ENCODE measurements at regions not wholly inside any gene's neighbourhood (a gene's known extent, or its start where the extent isn't known, plus 50 kb on each side); places are given as distances from the start of the nearest gene placed in this dataset.

- no TSS peak for BruUV-seq (replicated peaks)
- POLR2A ChIA-PET (ENCODE audit: low non-redundant PET) = no interaction called here
- intact Hi-C loops (cut with micrococcal nuclease; ENCODE audit: unreplicated experiment) = no loop called here
These were observed 61.8 kb upstream of the ADA2 start for GRCh38 chr22:17281026-17281425.

GRCh38 chr22:17272511-17272991, 53.3 kb upstream of the ADA2 start:
- intact Hi-C loops (cut with micrococcal nuclease; ENCODE audit: unreplicated experiment) = no loop called here
- peaks cover 36% of the 10 kb centered on the region for H3K4me1 ChIP-seq (ENCODE audit: insufficient read depth, low read length, poor library complexity, severe bottlenecking)
- ChIA-PET POLR2A (ENCODE audit: low non-redundant PET) (no interaction called here), CTCF (no interaction called here)
- BruUV-seq (replicated peaks) = no TSS peak
- no peaks in the 10 kb centered on the region for H3K36me3 ChIP-seq (ENCODE audit: insufficient read depth, low read length, poor library complexity, severe bottlenecking)
- H3K4me3 ChIP-seq (ENCODE audit: low read depth, low read length, poor library complexity, severe bottlenecking) = no peak overlapping the region
- DNase-seq (ENCODE audit: low spot score) = no peak
- no peaks in the 10 kb centered on the region for H3K27me3 ChIP-seq (replicated peaks; ENCODE audit: insufficient read depth, low read depth, low read length, poor library complexity)
- no peak for TF ChIP-seq EZH2 (IDR thresholded peaks at IDR 0.05; ENCODE audit: borderline replicate concordance, low read depth, low read length, poor library complexity, severe bottlenecking)
- no peak for TF ChIP-seq CTCF (conservative IDR thresholded peaks at IDR 0.05; ENCODE audit: low read depth, low read length)
- no peaks in the 10 kb centered on the region for H3K9me3 ChIP-seq (ENCODE audit: low read depth, low read length, poor library complexity, severe bottlenecking)
- H3K27ac ChIP-seq (ENCODE audit: low read depth, low read length, poor library complexity, severe bottlenecking) = peak overlapping the region; percentile 48

More at GRCh38 chr22:17281026-17281425, 61.8 kb upstream of the ADA2 start:
- no peaks in the 10 kb centered on the region for H3K4me1 ChIP-seq (ENCODE audit: insufficient read depth, low read length, poor library complexity, severe bottlenecking)
- no peaks in the 10 kb centered on the region for H3K36me3 ChIP-seq (ENCODE audit: insufficient read depth, low read length, poor library complexity, severe bottlenecking)
- no peaks in the 10 kb centered on the region for H3K27me3 ChIP-seq (replicated peaks; ENCODE audit: insufficient read depth, low read depth, low read length, poor library complexity)
- H3K9me3 ChIP-seq (ENCODE audit: low read depth, low read length, poor library complexity, severe bottlenecking) = no peaks in the 10 kb centered on the region
- no peak for TF ChIP-seq CTCF (conservative IDR thresholded peaks at IDR 0.05; ENCODE audit: low read depth, low read length)
- H3K4me3 ChIP-seq (ENCODE audit: low read depth, low read length, poor library complexity, severe bottlenecking) = no peak overlapping the region
- H3K27ac ChIP-seq (ENCODE audit: low read depth, low read length, poor library complexity, severe bottlenecking) = no peak overlapping the region
- no peak for DNase-seq (ENCODE audit: low spot score)
- CTCF ChIA-PET = no interaction called here

- no peaks in the 10 kb centered on the region for H3K9me3 ChIP-seq (ENCODE audit: low read depth, low read length, poor library complexity, severe bottlenecking)
- CTCF ChIA-PET = no interaction called here
- BruUV-seq (replicated peaks) = no TSS peak
- no peaks in the 10 kb centered on the region for H3K27me3 ChIP-seq (replicated peaks; ENCODE audit: insufficient read depth, low read depth, low read length, poor library complexity)
- no peak overlapping the region for H3K27ac ChIP-seq (ENCODE audit: low read depth, low read length, poor library complexity, severe bottlenecking)
- no peak overlapping the region for H3K4me3 ChIP-seq (ENCODE audit: low read depth, low read length, poor library complexity, severe bottlenecking)
- peaks cover 43% of the 10 kb centered on the region for H3K4me1 ChIP-seq (ENCODE audit: insufficient read depth, low read length, poor library complexity, severe bottlenecking)
- intact Hi-C loops (cut with micrococcal nuclease; ENCODE audit: unreplicated experiment) = no loop called here
- POLR2A ChIA-PET (ENCODE audit: low non-redundant PET) = no interaction called here
- no peak for TF ChIP-seq EZH2 (IDR thresholded peaks at IDR 0.05; ENCODE audit: borderline replicate concordance, low read depth, low read length, poor library complexity, severe bottlenecking)
- TF ChIP-seq CTCF (conservative IDR thresholded peaks at IDR 0.05; ENCODE audit: low read depth, low read length) = peak; percentile 27; the same call in 1 of the 2 replicates
- no peaks in the 10 kb centered on the region for H3K36me3 ChIP-seq (ENCODE audit: insufficient read depth, low read length, poor library complexity, severe bottlenecking)
- DNase-seq (ENCODE audit: low spot score) = no peak
These were observed 52.6 kb upstream of the ADA2 start for GRCh38 chr22:17271711-17272451.
